IgD-negative memory B cell (primary cell): ENCODE measurements at regions not wholly inside any gene's neighbourhood (a gene's known extent, or its start where the extent isn't known, plus 50 kb on each side); places are given as distances from the start of the nearest gene placed in this dataset.

Experiments
- H3K27ac Mint-ChIP-seq, 3 donors: one replicate each; pipeline ENCODE4 v1.8.0; 2020 to 2022; ENCODE audit warnings: mild to moderate bottlenecking in 3 of 3, mixed read lengths in 3 of 3, moderate library complexity in 1 of 3
- H3K27me3 Mint-ChIP-seq: one replicate; pipeline ENCODE4 v1.8.0; 2021; ENCODE audit warnings: mixed read lengths
- H3K36me3 Mint-ChIP-seq: one replicate; pipeline ENCODE4 v1.8.0; 2020; ENCODE audit warnings: mild to moderate bottlenecking, mixed read lengths
- H3K4me1 Mint-ChIP-seq, 3 donors: one replicate each; pipeline ENCODE4 v1.8.0; 2020 to 2022; ENCODE audit warnings: mixed read lengths in 3 of 3, mild to moderate bottlenecking in 1 of 3
- H3K4me3 Mint-ChIP-seq, 4 donors: one replicate each; pipeline ENCODE4 v1.8.0; 2020 to 2022; ENCODE audit warnings: mild to moderate bottlenecking in 4 of 4, mixed read lengths in 4 of 4, moderate library complexity in 3 of 4
- H3K9me3 Mint-ChIP-seq, 3 donors: one replicate each; pipeline ENCODE4 v1.8.0; 2020 to 2021; ENCODE audit warnings: mixed read lengths in 3 of 3, mild to moderate bottlenecking in 1 of 3

- no peaks in the 10 kb centered on the region for H3K27me3 Mint-ChIP-seq
- H3K4me3 Mint-ChIP-seq, result no peak overlapping the region
- no peaks in the 10 kb centered on the region for H3K4me1 Mint-ChIP-seq
- H3K36me3 Mint-ChIP-seq, result no peaks in the 10 kb centered on the region
- H3K27ac Mint-ChIP-seq, result no peak overlapping the region
- H3K9me3 Mint-ChIP-seq, result peaks cover 0 to 9% (median 2%) of the 10 kb centered on the region in 3 donors
Observed at GRCh38 chr1:217153361-217153760, 430.1 kb upstream of the ESRRG start.

DNA sequence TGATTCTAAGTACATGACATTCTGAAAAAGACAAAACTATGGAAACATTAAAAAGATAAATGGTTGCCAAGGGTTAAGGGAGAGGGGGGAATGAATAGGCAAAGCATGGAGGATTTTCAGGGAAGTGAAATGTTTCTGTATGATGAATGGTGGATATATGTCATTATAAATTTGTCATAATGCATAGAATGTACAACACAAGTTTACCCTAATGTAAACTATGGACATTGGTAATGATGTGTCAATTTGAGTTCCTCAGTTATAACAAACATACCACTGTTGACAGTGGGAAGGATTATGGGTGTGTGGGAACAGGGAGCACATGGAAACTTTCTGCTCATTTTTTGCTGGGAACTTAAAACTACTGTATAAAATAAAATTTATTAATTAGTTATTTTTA lies 427.1 kb upstream of the ESRRG start:
- no peaks in the 10 kb centered on the region for H3K27me3 Mint-ChIP-seq
- H3K4me3 Mint-ChIP-seq, result no peak overlapping the region
- no peaks in the 10 kb centered on the region for H3K4me1 Mint-ChIP-seq
- peaks cover 0 to 9% (median 2%) of the 10 kb centered on the region in 3 donors for H3K9me3 Mint-ChIP-seq
- no peaks in the 10 kb centered on the region for H3K36me3 Mint-ChIP-seq
- H3K27ac Mint-ChIP-seq, result no peak overlapping the region

DNA sequence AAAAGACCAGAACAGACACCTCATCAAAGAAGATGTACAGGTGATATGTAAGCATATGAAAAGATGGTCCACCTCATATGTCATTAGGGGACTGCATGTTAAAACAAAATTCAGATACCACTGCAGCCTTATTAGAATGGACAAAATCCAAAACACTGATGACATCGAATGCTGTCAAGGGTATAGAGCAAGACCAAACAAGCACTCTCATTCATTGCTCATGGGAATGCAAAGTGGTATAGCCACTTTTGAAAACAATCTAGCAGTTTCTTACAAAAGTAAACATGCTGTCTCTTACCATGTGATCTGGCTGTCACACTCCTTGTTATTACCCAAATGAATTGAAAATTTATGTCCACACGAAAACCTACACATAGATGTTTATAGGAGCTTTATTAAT lies 426.6 kb upstream of the ESRRG start:
- Mint-ChIP-seq H3K9me3 (peaks cover 0 to 9% (median 2%) of the 10 kb centered on the region in 3 donors), H3K4me3 (no peak overlapping the region), H3K27ac (no peak overlapping the region), H3K27me3 (no peaks in the 10 kb centered on the region), H3K36me3 (no peaks in the 10 kb centered on the region), H3K4me1 (no peaks in the 10 kb centered on the region)

DNA sequence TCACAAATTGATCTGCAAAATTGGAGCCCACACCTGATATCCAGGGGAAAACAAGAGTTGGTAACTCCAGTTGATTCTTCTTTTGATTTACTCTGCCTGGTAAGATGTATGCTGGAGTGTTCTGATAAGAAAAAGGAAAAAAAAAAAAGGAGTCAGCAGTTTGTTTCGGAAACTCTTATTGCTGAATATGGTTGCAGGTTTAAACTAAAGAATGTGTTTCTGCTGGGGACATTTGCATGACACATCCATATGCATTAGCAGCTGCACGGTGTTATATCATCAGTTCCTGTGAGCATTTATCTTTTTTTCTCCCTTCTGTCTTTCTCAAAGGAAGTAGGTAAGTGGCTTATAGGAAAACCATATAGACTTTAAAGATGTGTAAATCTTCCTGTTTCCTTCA lies 418.5 kb upstream of the ESRRG start:
- Mint-ChIP-seq H3K36me3 (no peaks in the 10 kb centered on the region), H3K9me3 (peaks cover 0 to 2% (median 0%) of the 10 kb centered on the region in 3 donors), H3K4me3 (no peak overlapping the region), H3K4me1 (peaks cover 0 to 5% (median 1%) of the 10 kb centered on the region in 3 donors), H3K27ac (no peak overlapping the region), H3K27me3 (peaks cover 33% of the 10 kb centered on the region)

GRCh38 chr1:217140041-217140901 lies 417.0 kb upstream of the ESRRG start:
- peaks cover 45% of the 10 kb centered on the region for H3K27me3 Mint-ChIP-seq
- H3K4me3 Mint-ChIP-seq, result no peak overlapping the region
- H3K27ac Mint-ChIP-seq, result no peak overlapping the region
- H3K4me1 Mint-ChIP-seq, result peaks cover 0 to 5% (median 3%) of the 10 kb centered on the region in 3 donors
- peaks cover 0 to 2% (median 0%) of the 10 kb centered on the region in 3 donors for H3K9me3 Mint-ChIP-seq
- H3K36me3 Mint-ChIP-seq, result no peaks in the 10 kb centered on the region

- Mint-ChIP-seq H3K36me3 (no peaks in the 10 kb centered on the region), H3K27me3 (peaks cover 52% of the 10 kb centered on the region), H3K4me3 (no peak overlapping the region), H3K4me1 (peaks cover 0 to 5% (median 3%) of the 10 kb centered on the region in 3 donors), H3K27ac (no peak overlapping the region), H3K9me3 (peaks cover 0 to 2% (median 0%) of the 10 kb centered on the region in 3 donors)
Observed at GRCh38 chr1:217139513-217139912, 416.3 kb upstream of the ESRRG start.

GRCh38 chr1:217138799-217139466 lies 415.7 kb upstream of the ESRRG start:
- Mint-ChIP-seq H3K27ac (no peak overlapping the region), H3K27me3 (peaks cover 56% of the 10 kb centered on the region), H3K4me3 (no peak overlapping the region), H3K36me3 (no peaks in the 10 kb centered on the region), H3K4me1 (peaks cover 0 to 5% (median 3%) of the 10 kb centered on the region in 3 donors), H3K9me3 (peaks cover 0 to 2% (median 0%) of the 10 kb centered on the region in 3 donors)

- peaks cover 1% of the 10 kb centered on the region for H3K36me3 Mint-ChIP-seq
- H3K27ac Mint-ChIP-seq, result no peak overlapping the region
- no peak overlapping the region for H3K4me3 Mint-ChIP-seq
- peaks cover 0 to 2% (median 0%) of the 10 kb centered on the region in 3 donors for H3K9me3 Mint-ChIP-seq
- H3K27me3 Mint-ChIP-seq, result peaks cover 61% of the 10 kb centered on the region
- peaks cover 0 to 5% (median 3%) of the 10 kb centered on the region in 3 donors for H3K4me1 Mint-ChIP-seq
Observed at GRCh38 chr1:217138173-217138765, 415.0 kb upstream of the ESRRG start.

- Mint-ChIP-seq H3K4me3 (no peak overlapping the region), H3K9me3 (peaks cover 0 to 2% (median 0%) of the 10 kb centered on the region in 3 donors), H3K27ac (no peak overlapping the region), H3K36me3 (peaks cover 1% of the 10 kb centered on the region), H3K27me3 (peaks cover 66% of the 10 kb centered on the region), H3K4me1 (peaks cover 0 to 5% (median 3%) of the 10 kb centered on the region in 3 donors)
Observed at GRCh38 chr1:217137210-217137881, 414.1 kb upstream of the ESRRG start.

GRCh38 chr1:217136895-217137205 lies 413.6 kb upstream of the ESRRG start:
- Mint-ChIP-seq H3K36me3 (peaks cover 1% of the 10 kb centered on the region), H3K4me1 (peaks cover 0 to 5% (median 3%) of the 10 kb centered on the region in 3 donors), H3K4me3 (peak overlapping the region in 1 of 4 donors; percentile 43), H3K9me3 (peaks cover 0 to 2% (median 0%) of the 10 kb centered on the region in 3 donors), H3K27ac (no peak overlapping the region), H3K27me3 (peaks cover 66% of the 10 kb centered on the region)

DNA sequence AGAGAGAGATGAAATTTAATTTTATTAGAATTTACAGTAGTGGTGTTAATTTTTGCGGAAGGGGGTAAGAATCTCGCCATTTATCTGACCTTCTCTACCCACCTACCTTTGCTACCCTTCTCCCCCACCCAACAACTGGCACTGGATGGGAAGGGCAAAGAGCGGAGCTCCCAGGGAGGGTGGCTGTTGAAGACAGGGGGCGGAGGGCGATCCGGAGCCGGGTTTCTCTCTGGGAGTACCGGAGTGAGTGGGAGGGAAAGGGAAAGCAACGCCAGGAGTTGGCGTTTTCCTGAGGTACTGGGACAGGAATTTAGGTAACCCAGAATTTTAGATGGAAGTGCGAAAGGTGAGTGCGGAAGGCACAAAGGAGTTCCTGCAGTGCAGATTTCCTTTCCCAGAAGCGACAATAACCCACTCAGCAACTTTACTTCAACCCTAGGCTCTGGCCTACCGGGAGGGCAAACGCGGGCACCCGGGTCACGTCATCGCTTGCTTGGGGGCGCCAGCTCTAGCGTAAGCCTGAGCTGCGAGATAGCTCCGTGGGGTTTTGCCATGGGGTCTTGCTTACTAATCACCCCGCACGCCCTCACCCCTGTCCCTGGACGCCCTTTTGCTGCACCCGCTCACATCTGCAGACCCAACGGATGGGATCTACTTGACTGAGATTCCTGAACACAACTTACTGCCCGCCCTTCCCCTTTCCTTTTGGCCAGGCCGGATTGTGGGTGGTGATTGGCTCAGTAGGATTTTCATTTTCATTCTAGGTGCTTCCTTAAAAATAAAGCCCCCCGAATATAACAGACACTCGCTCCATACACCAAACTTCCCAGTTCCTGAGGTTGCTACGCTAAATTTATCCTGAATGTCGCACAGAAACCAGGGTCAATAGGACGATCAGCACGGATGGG lies 413.0 kb upstream of the ESRRG start:
- peaks cover 63% of the 10 kb centered on the region for H3K27me3 Mint-ChIP-seq
- H3K9me3 Mint-ChIP-seq, result peaks cover 0 to 2% (median 0%) of the 10 kb centered on the region in 3 donors
- H3K4me3 Mint-ChIP-seq, result peak overlapping the region in 1 of 4 donors; percentile 43
- H3K36me3 Mint-ChIP-seq, result peaks cover 1% of the 10 kb centered on the region
- H3K4me1 Mint-ChIP-seq, result peaks cover 0 to 5% (median 3%) of the 10 kb centered on the region in 3 donors
- no peak overlapping the region for H3K27ac Mint-ChIP-seq

GRCh38 chr1:217135569-217135915 lies 412.3 kb upstream of the ESRRG start:
- no peak overlapping the region for H3K27ac Mint-ChIP-seq
- peaks cover 0 to 5% (median 3%) of the 10 kb centered on the region in 3 donors for H3K4me1 Mint-ChIP-seq
- peaks cover 1% of the 10 kb centered on the region for H3K36me3 Mint-ChIP-seq
- no peak overlapping the region for H3K4me3 Mint-ChIP-seq
- peaks cover 59% of the 10 kb centered on the region for H3K27me3 Mint-ChIP-seq
- no peaks in the 10 kb centered on the region for H3K9me3 Mint-ChIP-seq

GRCh38 chr1:217134857-217135568 lies 411.8 kb upstream of the ESRRG start:
- Mint-ChIP-seq H3K9me3 (no peaks in the 10 kb centered on the region), H3K4me1 (peaks cover 0 to 5% (median 3%) of the 10 kb centered on the region in 3 donors), H3K27me3 (peaks cover 55% of the 10 kb centered on the region), H3K27ac (no peak overlapping the region), H3K4me3 (peak overlapping the region in 1 of 4 donors; percentile 60), H3K36me3 (peaks cover 1% of the 10 kb centered on the region)
